ENCODE measurements at regions not wholly inside any gene's neighbourhood (a gene's known extent, or its start where the extent isn't known, plus 50 kb on each side); places are given as distances from the start of the nearest gene placed in this dataset.
A peak's percentile ranks its signal among the peaks of the same experiment; 100 is the strongest.
"Not testable (repeated sequence)": the region's sequence is repeated elsewhere in the genome, so short reads cannot be mapped to it uniquely, and the experiment has no call there.

DNA sequence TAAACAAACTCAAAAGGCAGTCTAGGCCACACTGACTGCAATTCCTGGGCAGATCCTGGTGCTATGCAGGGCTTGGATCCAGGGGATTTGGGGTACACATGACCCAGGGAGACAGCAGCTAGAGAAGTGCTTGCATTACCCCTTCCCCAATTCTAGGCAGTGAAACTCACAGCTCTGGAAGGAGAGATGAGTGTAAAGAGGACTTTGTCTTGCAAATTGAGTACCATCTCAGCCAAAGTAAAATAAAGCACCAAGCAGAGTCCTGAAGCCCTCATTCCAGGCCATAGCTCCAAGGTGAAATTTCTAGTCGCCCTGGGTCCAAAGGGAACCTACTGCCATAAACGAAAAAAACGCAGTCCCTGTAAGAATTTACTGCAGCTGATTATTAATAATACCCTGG lies 644.9 kb upstream of the FLRT2 start:
- DNase-seq = no peak

GRCh38 chr14:84891404-84891803 lies 638.5 kb upstream of the FLRT2 start:
- DNase-seq = no peak

GRCh38 chr14:84894254-84894653 lies 635.7 kb upstream of the FLRT2 start:
- DNase-seq = no peak

GRCh38 chr14:84922370-84922769 lies 607.6 kb upstream of the FLRT2 start:
- no peak for DNase-seq

GRCh38 chr14:84926656-84927055 lies 603.3 kb upstream of the FLRT2 start:
- no peak for DNase-seq

DNA sequence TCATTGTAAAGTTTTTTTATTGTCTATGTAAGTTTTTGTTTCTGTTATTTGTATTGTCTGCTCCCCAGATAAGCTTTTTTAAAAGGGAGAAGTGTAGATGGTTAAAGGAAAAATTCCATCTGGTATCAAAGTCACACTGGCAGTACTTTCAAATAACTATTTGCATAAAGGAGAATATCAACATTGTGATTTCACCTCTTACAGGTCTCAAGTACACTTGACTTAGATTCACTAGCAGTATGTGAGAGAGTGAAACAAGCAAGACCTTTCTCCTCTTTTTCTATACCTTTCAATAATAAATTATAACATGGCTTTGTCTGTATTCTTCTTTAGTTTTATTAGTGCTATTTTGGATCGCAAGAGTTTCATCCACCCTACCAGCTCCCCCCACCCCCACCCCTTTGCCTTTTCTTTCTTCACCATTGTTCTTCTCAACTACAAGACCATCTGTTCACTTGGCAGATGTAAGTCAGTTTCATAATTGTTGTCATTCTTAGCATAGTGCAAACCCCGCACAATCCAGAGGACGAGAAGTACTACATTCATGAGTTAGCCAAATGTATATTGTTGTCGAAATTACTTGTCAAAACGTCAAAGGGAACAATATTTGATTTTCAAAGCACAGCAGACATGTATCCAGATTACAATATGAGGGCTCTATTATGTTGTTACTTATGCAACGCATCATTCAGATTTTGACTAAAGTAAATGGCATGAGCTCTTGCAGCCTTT lies 602.7 kb upstream of the FLRT2 start:
- no peak for DNase-seq

DNA sequence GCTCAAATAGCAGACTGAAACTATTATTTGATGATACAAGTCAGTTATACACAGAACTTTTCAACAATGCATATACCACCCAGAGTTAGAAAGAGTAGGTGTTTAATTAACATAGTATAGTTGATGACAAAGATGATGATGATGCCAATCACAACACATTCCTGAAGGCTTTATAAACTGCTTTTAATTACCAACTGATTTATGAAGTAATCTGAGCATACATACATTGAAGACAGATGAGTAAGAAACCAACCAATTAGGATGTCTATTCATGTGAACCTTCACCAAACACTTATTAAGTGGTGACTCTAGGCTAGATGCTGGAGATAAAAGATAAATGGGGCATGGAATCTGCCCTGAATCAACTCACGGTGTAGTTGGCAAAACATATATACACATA lies 600.9 kb upstream of the FLRT2 start:
- DNase-seq = no peak

DNA sequence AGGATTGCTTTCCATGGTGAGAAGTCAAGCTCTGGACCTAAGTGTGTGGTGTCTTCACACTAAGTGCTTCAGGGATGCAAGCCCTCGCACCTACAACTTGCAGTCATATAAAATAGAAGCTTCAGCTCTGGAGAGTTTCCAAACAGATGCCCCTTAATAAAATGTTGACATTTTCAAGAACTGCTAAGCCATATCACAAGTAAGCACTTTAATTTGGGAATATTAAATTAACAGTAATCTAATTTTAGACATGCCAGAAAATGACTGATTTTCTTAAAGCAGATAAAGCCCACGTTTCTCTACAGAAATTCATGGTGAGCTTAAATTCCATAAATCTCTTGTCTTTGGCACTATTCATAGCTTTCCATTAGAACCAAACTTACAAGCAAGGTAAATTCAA lies 600.1 kb upstream of the FLRT2 start:
- no peak for DNase-seq

DNA sequence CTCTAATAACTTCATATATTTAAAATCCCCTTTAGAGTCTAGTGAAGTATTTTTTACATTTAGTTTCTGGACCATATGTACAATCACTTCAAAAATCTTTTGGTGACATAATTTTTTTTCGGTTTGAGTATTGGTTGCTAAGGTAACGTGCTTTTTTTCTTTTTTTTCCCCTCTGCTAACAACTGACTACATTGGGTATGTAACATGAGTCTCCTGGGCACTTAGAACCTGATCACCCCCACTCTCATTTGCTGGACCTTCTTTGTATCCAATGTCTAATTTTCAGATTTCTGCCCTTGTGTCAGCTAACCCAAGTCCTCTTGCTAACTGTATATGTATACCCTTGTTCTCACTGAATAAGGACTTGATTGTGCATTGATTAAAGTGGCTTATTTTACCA lies 592.9 kb upstream of the FLRT2 start:
- DNase-seq = no peak

DNA sequence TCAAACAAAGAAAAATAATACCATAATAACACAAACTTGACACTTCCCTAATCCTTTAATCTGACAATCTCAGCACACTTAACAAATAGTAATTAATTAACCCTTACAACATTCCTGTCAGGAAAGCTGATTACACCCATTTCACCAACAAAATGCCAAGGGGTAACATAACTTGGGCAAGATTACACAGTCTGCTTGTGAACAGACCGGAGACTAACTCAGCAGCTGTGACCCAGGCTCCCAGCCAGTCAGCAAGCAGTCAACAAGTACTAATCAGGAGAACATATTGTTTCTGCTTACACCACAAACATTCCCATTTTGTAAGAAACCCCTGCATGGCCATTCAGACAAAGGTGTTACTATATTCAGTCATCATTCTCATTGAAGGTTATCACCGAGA lies 592.5 kb upstream of the FLRT2 start:
- DNase-seq = no peak

GRCh38 chr14:84944901-84945300 lies 585.0 kb upstream of the FLRT2 start:
- not testable (repeated sequence) for DNase-seq

- DNase-seq = no peak
These were observed 570.0 kb upstream of the FLRT2 start for GRCh38 chr14:84959851-84960520.

DNA sequence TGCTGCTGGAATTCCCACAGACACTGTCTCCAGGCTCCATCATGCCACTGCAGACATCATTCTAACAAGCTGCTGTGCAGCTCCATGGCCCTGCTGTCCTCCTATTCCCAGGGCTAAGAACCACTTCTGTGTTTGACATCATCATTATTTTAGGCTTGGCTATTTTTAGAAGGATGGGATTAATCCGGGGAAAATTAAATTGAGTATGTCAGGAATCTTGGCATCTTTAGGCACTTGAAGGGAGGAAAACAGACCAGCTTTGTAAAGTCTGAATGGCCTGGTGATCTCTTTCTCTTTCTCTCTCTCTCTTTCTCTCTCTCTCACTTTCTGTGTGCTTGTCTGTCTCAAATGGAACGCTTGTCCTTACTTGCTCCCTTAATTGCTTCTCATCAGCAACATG lies 568.3 kb upstream of the FLRT2 start:
- DNase-seq = no peak

GRCh38 chr14:84963518-84963917 lies 566.4 kb upstream of the FLRT2 start:
- DNase-seq = peak; percentile 67

DNA sequence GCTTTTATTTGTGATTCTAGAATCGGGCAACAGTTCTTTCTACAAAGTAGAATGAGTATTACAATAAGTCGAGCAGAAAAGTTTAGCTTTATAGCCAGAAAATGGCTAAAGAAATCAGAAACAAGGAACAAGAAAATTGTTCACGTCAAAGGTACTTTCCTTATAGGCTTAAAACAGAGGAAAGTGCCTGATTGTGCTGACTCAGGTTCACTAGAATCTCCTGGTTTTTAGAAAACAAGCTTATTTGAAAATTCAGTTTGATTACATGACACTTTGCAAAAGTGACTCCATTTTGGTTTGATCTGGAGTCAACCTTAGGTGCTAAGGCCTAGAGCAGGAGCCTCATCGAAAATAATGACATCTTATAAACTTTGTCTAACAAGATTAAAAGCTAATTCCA lies 564.7 kb upstream of the FLRT2 start:
- DNase-seq = no peak

GRCh38 chr14:84969501-84969900 lies 560.4 kb upstream of the FLRT2 start:
- DNase-seq = no peak

- DNase-seq = no peak
These were observed 554.6 kb upstream of the FLRT2 start for GRCh38 chr14:84975241-84975902.

DNA sequence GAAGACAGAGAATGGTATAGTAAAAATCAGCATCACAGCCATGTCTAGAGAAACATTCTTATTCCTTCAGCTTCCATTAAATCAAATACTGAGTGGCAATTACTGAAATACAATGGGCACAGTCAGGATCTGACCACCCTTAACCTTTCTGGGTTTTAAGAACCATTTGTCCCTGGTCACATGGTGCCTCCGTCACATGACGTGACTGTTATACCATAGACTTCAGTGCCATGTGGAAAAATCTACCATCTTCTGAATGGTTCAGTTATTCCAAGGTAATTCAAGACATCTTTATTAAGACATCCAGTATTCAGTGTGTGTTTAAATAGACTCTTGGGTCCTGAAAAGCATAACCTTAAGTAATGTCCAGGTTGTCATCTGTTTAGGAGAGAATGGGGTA lies 553.1 kb upstream of the FLRT2 start:
- DNase-seq = no peak

DNA sequence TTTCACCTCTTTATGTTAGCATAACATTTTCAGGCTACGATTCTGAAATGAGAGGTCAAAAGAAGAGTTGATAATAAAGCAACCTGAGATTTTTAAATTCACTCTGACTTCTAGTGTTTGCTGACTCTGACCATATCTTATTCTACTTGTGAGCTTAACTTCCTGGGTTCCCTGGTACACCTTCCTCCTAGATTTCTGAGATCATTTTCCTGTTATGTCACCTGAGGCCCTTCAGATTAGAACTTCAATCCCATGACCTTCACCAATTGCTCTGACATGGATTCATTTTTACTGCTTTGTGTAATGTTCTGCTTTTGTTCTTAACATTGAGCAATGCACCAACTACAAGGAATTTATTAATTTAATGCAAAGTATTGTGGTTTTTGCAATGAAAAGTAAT lies 542.9 kb upstream of the FLRT2 start:
- no peak for DNase-seq

GRCh38 chr14:84988357-84988756 lies 541.6 kb upstream of the FLRT2 start:
- DNase-seq = no peak

DNA sequence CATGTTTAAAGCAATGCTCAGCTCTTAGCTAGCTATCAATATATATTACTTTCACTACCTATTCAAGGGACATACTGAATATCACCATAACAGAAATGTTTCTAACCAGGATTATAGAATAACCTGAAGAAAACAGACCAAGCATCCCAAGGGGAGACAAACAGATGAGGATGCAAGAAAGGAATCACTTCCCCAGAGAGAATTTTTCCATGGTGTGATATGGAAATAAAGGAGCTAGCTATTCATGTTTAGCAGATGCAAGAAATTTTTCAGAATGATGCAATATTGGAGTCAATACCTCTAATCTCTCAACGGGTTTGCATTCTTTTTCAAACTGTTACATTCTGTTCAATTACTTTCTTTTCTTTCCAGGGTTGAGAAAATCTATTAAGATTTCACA lies 538.9 kb upstream of the FLRT2 start:
- no peak for DNase-seq

GRCh38 chr14:84998216-84998615 lies 531.7 kb upstream of the FLRT2 start:
- DNase-seq = no peak

- DNase-seq = no peak
These were observed 527.1 kb upstream of the FLRT2 start for GRCh38 chr14:85002846-85003245.

DNA sequence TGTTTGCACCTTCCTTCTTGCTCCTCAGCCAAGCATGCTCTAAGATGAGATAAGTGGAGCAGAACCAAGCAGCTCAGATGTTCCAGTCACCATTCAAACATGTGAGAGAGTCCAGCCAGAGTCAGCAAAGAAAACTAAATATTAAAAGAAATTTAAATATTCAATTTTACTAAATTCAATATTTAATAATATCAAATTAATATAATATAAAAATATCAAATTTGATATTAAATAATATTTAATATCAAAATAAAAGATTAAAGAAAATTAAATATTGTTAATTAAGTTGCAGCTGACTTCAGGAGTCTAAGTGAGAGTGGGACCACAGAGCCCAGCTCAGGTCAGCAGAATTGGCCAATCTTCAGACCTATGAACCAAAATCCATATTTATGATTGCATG lies 526.1 kb upstream of the FLRT2 start:
- no peak for DNase-seq

Measured in NCI-H146 (cell line).